ENCODE measurements at regions not wholly inside any gene's neighbourhood (a gene's known extent, or its start where the extent isn't known, plus 50 kb on each side); places are given as distances from the start of the nearest gene placed in this dataset.
"Not testable (repeated sequence)": the region's sequence is repeated elsewhere in the genome, so short reads cannot be mapped to it uniquely, and the experiment has no call there.

- TF ChIP-seq TAF1 (IDR thresholded peaks at IDR 0.05; ENCODE audit: borderline replicate concordance, low read depth, low read length) (no peak), POLR2AphosphoS5 (IDR thresholded peaks at IDR 0.05; ENCODE audit: low read depth, low read length) (no peak), POLR2A (IDR thresholded peaks at IDR 0.05; ENCODE audit: low read depth, low read length) (no peak)
- no peak for DNase-seq (ENCODE audit: insufficient read length)
- FAIRE-seq = no peak
These were observed 515.7 kb downstream of the ETNK1 start for GRCh38 chr12:23140710-23141109.

GRCh38 chr12:23141335-23141734, 516.4 kb downstream of the ETNK1 start:
- DNase-seq (ENCODE audit: insufficient read length) (no peak), FAIRE-seq (no peak)
- TF ChIP-seq POLR2AphosphoS5 (IDR thresholded peaks at IDR 0.05; ENCODE audit: low read depth, low read length) = no peak
- TF ChIP-seq POLR2A (IDR thresholded peaks at IDR 0.05; ENCODE audit: low read depth, low read length) = no peak
- TF ChIP-seq TAF1 (IDR thresholded peaks at IDR 0.05; ENCODE audit: borderline replicate concordance, low read depth, low read length) = no peak

GRCh38 chr12:23146070-23146469, 521.1 kb downstream of the ETNK1 start:
- DNase-seq (ENCODE audit: insufficient read length); FAIRE-seq: not testable (repeated sequence)

- TF ChIP-seq POLR2AphosphoS5 (IDR thresholded peaks at IDR 0.05; ENCODE audit: low read depth, low read length) (no peak), POLR2A (IDR thresholded peaks at IDR 0.05; ENCODE audit: low read depth, low read length) (no peak), TAF1 (IDR thresholded peaks at IDR 0.05; ENCODE audit: borderline replicate concordance, low read depth, low read length) (no peak)
- DNase-seq (ENCODE audit: insufficient read length) (no peak), FAIRE-seq (no peak)
These were observed 543.5 kb downstream of the ETNK1 start for GRCh38 chr12:23168459-23168858.

- no peak for TF ChIP-seq TAF1 (IDR thresholded peaks at IDR 0.05; ENCODE audit: borderline replicate concordance, low read depth, low read length)
- no peak for TF ChIP-seq POLR2A (IDR thresholded peaks at IDR 0.05; ENCODE audit: low read depth, low read length)
- TF ChIP-seq POLR2AphosphoS5 (IDR thresholded peaks at IDR 0.05; ENCODE audit: low read depth, low read length) = no peak
- DNase-seq (ENCODE audit: insufficient read length) = no peak
- no peak for FAIRE-seq
These were observed 544.2 kb downstream of the ETNK1 start for GRCh38 chr12:23169012-23169695.

- TF ChIP-seq POLR2AphosphoS5 (IDR thresholded peaks at IDR 0.05; ENCODE audit: low read depth, low read length) (no peak), POLR2A (IDR thresholded peaks at IDR 0.05; ENCODE audit: low read depth, low read length) (no peak), TAF1 (IDR thresholded peaks at IDR 0.05; ENCODE audit: borderline replicate concordance, low read depth, low read length) (no peak)
- DNase-seq (ENCODE audit: insufficient read length) = no peak
- no peak for FAIRE-seq
These were observed 544.7 kb downstream of the ETNK1 start for GRCh38 chr12:23169696-23170013.

- FAIRE-seq (no peak), DNase-seq (ENCODE audit: insufficient read length) (no peak)
- no peak for TF ChIP-seq POLR2AphosphoS5 (IDR thresholded peaks at IDR 0.05; ENCODE audit: low read depth, low read length)
- TF ChIP-seq TAF1 (IDR thresholded peaks at IDR 0.05; ENCODE audit: borderline replicate concordance, low read depth, low read length) = no peak
- TF ChIP-seq POLR2A (IDR thresholded peaks at IDR 0.05; ENCODE audit: low read depth, low read length) = no peak
These were observed 549.9 kb downstream of the ETNK1 start for GRCh38 chr12:23174917-23175316.

GRCh38 chr12:23185346-23185745, 560.4 kb downstream of the ETNK1 start:
- TF ChIP-seq POLR2AphosphoS5 (IDR thresholded peaks at IDR 0.05; ENCODE audit: low read depth, low read length) = no peak
- no peak for TF ChIP-seq TAF1 (IDR thresholded peaks at IDR 0.05; ENCODE audit: borderline replicate concordance, low read depth, low read length)
- TF ChIP-seq POLR2A (IDR thresholded peaks at IDR 0.05; ENCODE audit: low read depth, low read length) = no peak
- no peak for FAIRE-seq
- DNase-seq (ENCODE audit: insufficient read length) = no peak

GRCh38 chr12:23186950-23187349, 562.0 kb downstream of the ETNK1 start:
- TF ChIP-seq TAF1 (IDR thresholded peaks at IDR 0.05; ENCODE audit: borderline replicate concordance, low read depth, low read length) (no peak), POLR2A (IDR thresholded peaks at IDR 0.05; ENCODE audit: low read depth, low read length) (no peak), POLR2AphosphoS5 (IDR thresholded peaks at IDR 0.05; ENCODE audit: low read depth, low read length) (no peak)
- FAIRE-seq (no peak), DNase-seq (ENCODE audit: insufficient read length) (no peak)

GRCh38 chr12:23193552-23193951, 568.6 kb downstream of the ETNK1 start:
- TF ChIP-seq POLR2AphosphoS5 (IDR thresholded peaks at IDR 0.05; ENCODE audit: low read depth, low read length) = no peak
- no peak for TF ChIP-seq TAF1 (IDR thresholded peaks at IDR 0.05; ENCODE audit: borderline replicate concordance, low read depth, low read length)
- FAIRE-seq (no peak), DNase-seq (ENCODE audit: insufficient read length) (no peak)

- DNase-seq (ENCODE audit: insufficient read length) = no peak
- TF ChIP-seq TAF1 (IDR thresholded peaks at IDR 0.05; ENCODE audit: borderline replicate concordance, low read depth, low read length) (no peak), POLR2AphosphoS5 (IDR thresholded peaks at IDR 0.05; ENCODE audit: low read depth, low read length) (no peak), POLR2A (IDR thresholded peaks at IDR 0.05; ENCODE audit: low read depth, low read length) (no peak)
- FAIRE-seq = no peak
These were observed 572.3 kb downstream of the ETNK1 start for GRCh38 chr12:23197266-23197665.

GRCh38 chr12:23202728-23203127, 577.8 kb downstream of the ETNK1 start:
- no peak for TF ChIP-seq POLR2AphosphoS5 (IDR thresholded peaks at IDR 0.05; ENCODE audit: low read depth, low read length)
- no peak for TF ChIP-seq TAF1 (IDR thresholded peaks at IDR 0.05; ENCODE audit: borderline replicate concordance, low read depth, low read length)
- TF ChIP-seq POLR2A (IDR thresholded peaks at IDR 0.05; ENCODE audit: low read depth, low read length) = no peak
- DNase-seq (ENCODE audit: insufficient read length) = no peak
- FAIRE-seq = no peak
